ENCODE measurements at regions not wholly inside any gene's neighbourhood (a gene's known extent, or its start where the extent isn't known, plus 50 kb on each side); places are given as distances from the start of the nearest gene placed in this dataset.

GRCh38 chr6:99821164-99821563, 172.9 kb downstream of the MCHR2 start:
- no peak for TF ChIP-seq POLR2A (IDR thresholded peaks at IDR 0.05; ENCODE audit: low read length)
- no peak for TF ChIP-seq GATA1 (IDR thresholded peaks at IDR 0.05; ENCODE audit: low read depth, low read length)
